ENCODE measurements at regions not wholly inside any gene's neighbourhood (a gene's known extent, or its start where the extent isn't known, plus 50 kb on each side); places are given as distances from the start of the nearest gene placed in this dataset.
"Not testable (repeated sequence)": the region's sequence is repeated elsewhere in the genome, so short reads cannot be mapped to it uniquely, and the experiment has no call there.

GRCh38 chr4:77510367-77510766 is 95.3 kb upstream of the CXCL13 start:
- H3K4me3 ChIP-seq (ENCODE audit: low read depth, low read length), result no peak overlapping the region
- TF ChIP-seq CTCF (IDR thresholded peaks at IDR 0.05; ENCODE audit: borderline replicate concordance, insufficient read depth, low read depth, low read length), result no peak

- TF ChIP-seq CTCF (IDR thresholded peaks at IDR 0.05; ENCODE audit: borderline replicate concordance, insufficient read depth, low read depth, low read length), result no peak
- no peak overlapping the region for H3K4me3 ChIP-seq (ENCODE audit: low read depth, low read length)
These were observed 80.1 kb upstream of the CXCL13 start for GRCh38 chr4:77525538-77525937.

GRCh38 chr4:77527900-77528299 is 77.7 kb upstream of the CXCL13 start:
- H3K4me3 ChIP-seq (ENCODE audit: low read depth, low read length), result not testable (repeated sequence)

- no peak overlapping the region for H3K4me3 ChIP-seq (ENCODE audit: low read depth, low read length)
These were observed 67.5 kb upstream of the CXCL13 start for GRCh38 chr4:77538144-77538543.

GRCh38 chr4:77538574-77539157 is 67.0 kb upstream of the CXCL13 start:
- TF ChIP-seq CTCF (IDR thresholded peaks at IDR 0.05; ENCODE audit: borderline replicate concordance, insufficient read depth, low read depth, low read length), result no peak
- no peak overlapping the region for H3K4me3 ChIP-seq (ENCODE audit: low read depth, low read length)

More at GRCh38 chr4:77538144-77538543, 67.5 kb upstream of the CXCL13 start:
- no peak for TF ChIP-seq CTCF (IDR thresholded peaks at IDR 0.05; ENCODE audit: borderline replicate concordance, insufficient read depth, low read depth, low read length)
